Inflammatory macrophage (primary cell): ENCODE measurements at regions not wholly inside any gene's neighbourhood (a gene's known extent, or its start where the extent isn't known, plus 50 kb on each side); places are given as distances from the start of the nearest gene placed in this dataset.

Source experiments
- DNase-seq, 2 donors: peaks; one replicate each; pipeline ENCODE4 v3.0.0-alpha.2; 2020 to 2022

DNA sequence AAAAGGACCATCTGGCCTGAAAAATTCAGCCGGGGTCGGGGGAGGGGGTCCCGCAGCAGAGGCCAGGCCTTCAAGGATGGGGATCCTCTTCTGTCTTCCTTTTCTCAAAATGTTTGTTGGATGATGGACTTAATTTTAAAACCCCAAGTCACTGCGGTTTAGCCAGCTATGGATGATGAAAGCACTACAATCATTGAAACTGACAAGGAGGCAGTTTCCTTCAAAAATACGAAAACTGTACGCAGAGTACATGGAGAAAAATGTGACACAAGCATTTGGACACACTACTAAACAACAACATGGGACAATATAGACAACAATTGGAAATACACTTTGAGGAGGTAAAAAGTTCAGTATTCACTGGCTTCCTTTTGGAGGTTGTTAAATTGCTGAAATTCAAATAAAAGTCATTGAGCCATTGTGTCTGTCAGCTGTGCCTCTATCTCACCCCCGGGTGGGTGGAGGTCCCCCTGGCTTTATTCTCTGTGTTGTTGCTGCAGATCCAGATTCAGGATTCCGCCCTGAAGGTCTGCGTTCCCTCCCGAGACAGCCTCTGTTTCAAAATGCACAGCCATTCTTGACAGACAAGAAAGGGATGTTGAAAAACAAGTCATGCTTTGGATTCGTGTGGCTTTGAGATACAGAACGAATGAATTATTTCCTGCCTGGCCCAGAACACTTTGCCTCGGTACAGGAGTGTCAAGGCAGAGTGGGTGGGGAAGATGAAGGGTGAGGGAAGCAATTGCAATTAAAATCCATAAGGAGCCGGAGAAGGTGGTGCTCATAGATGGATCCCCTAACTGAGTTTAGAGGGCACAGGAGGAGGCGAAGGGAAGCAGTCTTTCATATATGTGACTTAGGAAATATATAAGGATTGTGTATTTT, 118.2 kb downstream of the TTLL2 start:
- no peak for DNase-seq

DNA sequence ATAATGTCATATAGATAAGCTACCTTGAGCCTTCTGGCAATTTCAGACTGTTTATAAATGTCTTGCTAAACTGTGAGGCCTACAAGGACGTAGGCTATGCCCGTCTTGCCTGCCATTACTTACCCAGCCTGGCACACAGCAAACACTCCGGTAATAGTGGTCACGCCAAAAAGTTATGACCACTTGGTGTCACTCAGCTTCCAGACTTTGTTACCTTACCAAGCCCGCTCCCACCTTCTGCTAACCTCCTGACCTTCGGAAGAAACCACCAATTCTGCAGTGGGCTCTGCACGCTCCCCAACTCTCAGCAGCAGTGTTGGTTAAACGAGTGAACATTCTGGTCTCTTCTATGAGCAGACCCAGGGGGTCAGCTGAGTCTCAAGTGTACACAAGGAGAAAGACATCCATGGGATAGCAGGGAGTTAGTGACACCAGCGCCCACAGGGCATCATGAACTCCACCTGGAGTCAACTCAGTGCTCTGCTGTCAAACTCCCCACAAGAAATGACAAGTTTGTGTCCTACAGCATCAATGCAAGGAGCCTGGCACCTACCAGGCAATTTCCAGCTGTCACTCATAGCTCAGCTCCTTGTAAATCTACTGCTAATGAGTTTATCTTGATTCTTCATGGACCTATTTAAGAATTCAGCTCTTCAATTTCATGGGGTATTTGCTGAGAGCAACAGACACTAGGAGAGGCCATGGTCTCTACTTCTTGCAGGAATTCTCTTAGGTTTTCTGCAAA, 119.9 kb downstream of the TTLL2 start:
- DNase-seq, result no peak

- no peak for DNase-seq
These were observed 120.7 kb downstream of the TTLL2 start for GRCh38 chr6:167445568-167445967.

GRCh38 chr6:167446046-167446445, 121.2 kb downstream of the TTLL2 start:
- no peak for DNase-seq

GRCh38 chr6:167446971-167447370, 122.1 kb downstream of the TTLL2 start:
- no peak for DNase-seq

- DNase-seq, result no peak
These were observed 123.5 kb downstream of the TTLL2 start for GRCh38 chr6:167448378-167448777.

GRCh38 chr6:167449094-167449861, 124.4 kb downstream of the TTLL2 start:
- DNase-seq, result no peak

DNA sequence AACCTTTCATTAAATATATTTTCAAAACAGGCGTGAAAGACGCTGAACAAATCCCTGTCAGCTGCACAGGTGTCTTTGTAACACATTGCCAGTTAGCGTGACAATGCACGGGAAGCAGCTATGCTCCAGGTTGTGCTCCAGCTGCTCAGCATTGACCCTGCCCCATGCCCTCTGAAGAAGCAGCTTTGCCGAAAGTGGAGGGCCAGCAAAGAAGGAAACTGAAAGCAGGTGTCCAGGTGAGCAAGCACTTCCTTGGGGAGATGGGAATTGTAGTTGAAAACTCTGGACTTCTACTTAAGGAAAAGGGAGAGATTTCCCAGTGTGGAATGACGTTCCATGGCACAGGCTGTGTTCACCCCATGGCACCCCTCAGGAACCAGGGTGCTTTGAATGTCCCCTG, 125.7 kb downstream of the TTLL2 start:
- no peak for DNase-seq

GRCh38 chr6:167452338-167453081, 127.6 kb downstream of the TTLL2 start:
- DNase-seq, result no peak

DNA sequence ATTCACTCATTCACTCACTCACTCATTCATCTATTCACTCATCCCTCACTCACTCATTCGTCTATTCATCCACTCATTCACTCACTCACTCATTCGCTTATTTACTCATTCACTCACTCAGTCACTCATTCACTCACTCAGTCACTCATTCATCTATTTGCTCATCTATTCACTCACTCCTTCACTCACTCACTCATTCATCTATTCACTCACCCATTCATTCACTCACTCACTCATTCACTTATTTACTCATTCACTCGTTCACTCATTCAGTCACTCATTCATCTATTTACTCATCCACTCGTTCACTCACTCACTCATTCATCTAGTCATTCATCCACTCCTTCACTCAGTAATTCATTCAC, 128.2 kb downstream of the TTLL2 start:
- no peak for DNase-seq

DNA sequence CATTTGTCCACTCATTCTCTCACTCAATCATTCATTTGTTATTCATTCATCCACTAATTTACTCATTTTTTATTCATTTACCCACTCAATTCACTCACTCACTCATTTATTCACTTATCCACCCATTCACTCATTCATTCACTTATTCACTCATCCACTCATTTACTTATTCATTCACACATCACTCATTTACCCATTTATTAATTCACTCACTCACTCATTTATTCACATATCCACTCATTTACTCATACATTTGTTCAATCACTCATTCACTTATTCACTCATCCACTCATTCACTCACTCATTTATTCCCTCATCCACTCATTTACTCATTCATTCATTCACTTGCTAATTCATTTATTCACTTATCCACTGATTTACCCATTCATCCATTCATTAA, 129.1 kb downstream of the TTLL2 start:
- no peak for DNase-seq

DNA sequence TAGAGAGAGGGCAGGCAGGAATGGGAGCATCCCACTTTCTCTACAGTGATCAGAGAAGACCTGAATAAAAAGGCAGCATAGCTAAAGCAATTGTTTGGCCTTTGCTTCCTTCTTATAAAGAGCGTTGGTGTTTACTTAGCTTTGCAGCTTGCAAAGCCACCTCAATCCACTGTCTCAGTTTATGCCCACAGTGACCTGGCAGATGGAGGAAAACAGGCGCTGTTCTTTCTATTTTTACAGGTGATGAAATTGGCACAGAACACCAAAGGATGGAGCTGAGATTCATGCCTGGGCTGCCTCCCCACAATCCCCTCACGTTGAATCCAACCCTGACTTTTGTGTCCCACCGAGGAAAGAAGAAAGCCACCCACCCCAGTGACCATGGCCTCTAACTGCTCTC, 130.5 kb downstream of the TTLL2 start:
- DNase-seq, result no peak

- no peak for DNase-seq
These were observed 137.8 kb downstream of the TTLL2 start for GRCh38 chr6:167462514-167463312.

DNA sequence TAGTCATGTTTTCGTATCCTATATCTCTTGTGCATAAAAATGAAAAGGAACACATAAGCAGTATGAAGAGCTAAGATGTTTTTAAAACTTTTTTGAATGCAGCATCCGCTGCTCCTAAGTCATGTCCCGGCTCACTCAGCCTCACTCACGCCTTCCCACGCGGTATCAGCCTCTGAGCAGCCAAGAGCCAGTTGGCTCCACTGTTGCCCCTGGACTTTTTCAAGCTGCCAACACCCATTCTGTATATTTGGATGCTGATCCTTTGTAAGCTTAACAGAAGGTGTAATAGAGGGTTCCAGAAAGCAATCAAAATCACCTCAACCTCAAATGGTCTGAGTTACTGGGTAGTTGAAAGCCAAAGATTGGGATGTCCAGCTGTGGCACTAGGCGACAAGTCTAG, 139.3 kb downstream of the TTLL2 start:
- DNase-seq, result no peak

GRCh38 chr6:167465482-167465881, 140.6 kb downstream of the TTLL2 start:
- DNase-seq, result no peak

GRCh38 chr6:167467282-167467681, 142.4 kb downstream of the TTLL2 start:
- DNase-seq, result no peak

DNA sequence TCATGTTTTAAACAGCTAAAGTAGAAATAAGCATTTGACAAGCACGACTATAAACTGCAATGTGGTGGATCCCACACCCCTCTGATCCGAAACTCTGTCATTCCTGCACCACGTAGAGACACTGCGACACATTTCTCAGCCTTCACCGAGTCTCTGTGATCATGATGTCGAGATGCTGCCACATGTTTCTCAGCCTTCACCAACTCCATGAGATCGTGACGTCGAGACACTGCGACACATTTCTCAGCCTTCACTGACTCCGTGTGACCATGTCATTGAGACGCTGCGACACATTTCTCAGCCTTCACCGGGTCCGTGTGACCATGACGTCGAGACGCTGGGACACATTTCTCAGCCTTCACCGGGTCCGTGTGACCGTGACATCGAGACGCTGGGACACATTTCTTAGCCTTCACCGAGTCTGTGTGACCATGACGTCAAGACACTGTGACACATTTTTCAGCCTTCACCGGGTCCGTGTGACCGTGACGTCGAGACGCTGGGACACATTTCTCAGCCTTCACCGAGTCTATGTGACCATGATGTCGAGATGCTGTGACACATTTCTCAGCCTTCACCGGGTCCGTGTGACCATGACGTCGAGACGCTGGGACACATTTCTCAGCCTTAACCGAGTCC, 143.0 kb downstream of the TTLL2 start:
- no peak for DNase-seq

- no peak for DNase-seq
These were observed 144.2 kb downstream of the TTLL2 start for GRCh38 chr6:167469101-167469500.

DNA sequence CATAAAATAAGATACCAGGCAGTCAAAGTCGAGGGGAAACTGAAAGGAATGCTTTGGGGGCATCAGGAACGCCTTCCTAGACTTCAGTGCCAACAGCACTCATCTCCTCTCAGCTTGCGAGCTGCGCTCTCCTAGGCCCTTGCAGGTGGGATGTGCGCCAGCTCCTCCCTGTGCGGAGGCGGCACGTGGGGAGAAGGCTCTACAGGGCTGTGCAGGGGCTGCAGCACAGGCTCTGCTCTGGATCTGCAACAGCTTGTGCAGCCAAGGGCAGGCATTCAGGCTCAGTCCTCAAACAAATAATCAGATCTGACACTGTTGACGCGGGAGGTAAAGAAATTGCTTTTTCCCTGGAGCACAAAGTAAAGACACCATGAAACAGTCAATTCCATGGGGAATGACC, 144.8 kb downstream of the TTLL2 start:
- no peak for DNase-seq

GRCh38 chr6:167470101-167470835, 145.4 kb downstream of the TTLL2 start:
- DNase-seq, result no peak
